ENCODE measurements at regions not wholly inside any gene's neighbourhood (a gene's known extent, or its start where the extent isn't known, plus 50 kb on each side); places are given as distances from the start of the nearest gene placed in this dataset.

DNA sequence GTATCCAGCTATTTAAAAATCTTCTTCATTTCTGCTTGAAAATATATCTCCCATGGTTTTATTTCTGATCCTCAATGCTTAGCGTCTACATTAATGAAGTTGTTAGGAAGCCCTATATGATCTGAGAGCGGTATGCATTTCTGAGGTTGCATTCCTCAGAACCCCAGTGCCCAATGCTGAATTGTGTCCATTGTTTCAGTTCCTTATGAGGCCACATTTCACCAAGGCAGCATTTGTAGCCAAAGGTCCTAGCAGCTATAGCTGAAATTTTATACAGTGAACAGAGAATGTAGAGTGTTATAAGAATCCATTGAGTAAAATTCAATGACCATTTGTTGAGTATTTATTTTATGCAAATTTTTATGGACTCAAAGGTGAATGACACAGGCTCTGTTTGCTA is 209.5 kb downstream of the PCDH7 start:
- TF ChIP-seq POLR2A (IDR thresholded peaks at IDR 0.05) (no peak), CTCF (IDR thresholded peaks at IDR 0.05) (no peak)

Measured in adrenal gland (tissue), 5 donors.